NK-92 treated with Interleukin-12 subunit alpha and Interleukin-12 subunit beta, amount 100 ng/mL, for 24 hours (cell line): ENCODE measurements at regions not wholly inside any gene's neighbourhood (a gene's known extent, or its start where the extent isn't known, plus 50 kb on each side); places are given as distances from the start of the nearest gene placed in this dataset.
"Not testable (repeated sequence)": the region's sequence is repeated elsewhere in the genome, so short reads cannot be mapped to it uniquely, and the experiment has no call there.

Source experiments
- DNase-seq: peaks from one replicate; lab custom pipeline; 2025; lab: John Stamatoyannopoulos, UW

GRCh38 chr9:97103613-97104383 lies 64.9 kb upstream of the CTSV start:
- not testable (repeated sequence) for DNase-seq

DNA sequence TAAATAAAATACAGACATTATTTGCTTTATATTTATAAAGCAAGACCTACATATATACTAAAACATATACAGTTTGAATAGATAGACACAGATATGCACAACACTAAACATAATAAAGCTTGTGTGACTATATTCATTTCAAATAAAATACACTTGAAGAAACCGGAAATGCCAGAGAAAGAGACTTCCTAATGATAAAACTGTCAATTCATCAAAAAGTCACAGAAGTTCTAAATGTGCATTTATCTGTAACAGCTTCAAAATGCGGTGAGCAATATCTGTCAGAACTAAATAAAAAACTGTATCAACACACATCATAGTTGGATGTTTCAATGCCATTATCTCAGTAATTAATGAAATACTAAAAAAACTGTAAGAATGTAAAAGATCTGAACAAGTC lies 60.6 kb upstream of the CTSV start:
- DNase-seq, result not testable (repeated sequence)

- DNase-seq, result no peak
These were observed 57.9 kb upstream of the CTSV start for GRCh38 chr9:97096793-97097192.

GRCh38 chr9:97089361-97089760 lies 50.4 kb upstream of the CTSV start:
- not testable (repeated sequence) for DNase-seq
